ENCODE measurements at regions not wholly inside any gene's neighbourhood (a gene's known extent, or its start where the extent isn't known, plus 50 kb on each side); places are given as distances from the start of the nearest gene placed in this dataset.

DNA sequence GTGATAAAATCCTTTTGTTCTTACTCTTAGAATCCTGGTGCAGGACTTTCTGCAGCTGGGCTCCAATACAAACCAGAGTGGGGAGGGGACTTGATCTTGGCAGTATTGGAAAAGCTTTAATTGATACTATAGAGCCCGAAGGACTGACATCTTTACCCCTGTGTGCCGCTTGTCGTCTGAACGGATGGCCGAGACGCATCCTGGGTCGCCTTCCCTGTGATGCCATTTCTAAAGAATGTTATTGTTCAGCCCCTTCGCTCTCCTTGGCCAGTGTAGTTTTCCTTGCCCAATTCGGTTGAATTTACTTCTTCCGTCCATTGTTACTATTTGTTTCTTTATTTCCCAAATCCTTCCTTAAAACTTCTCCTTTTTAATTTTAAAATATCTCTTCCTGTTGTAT is 80.9 kb downstream of the CLDN34 start:
- DNase-seq, result no peak

GRCh38 chrX:10048707-10049106 is 81.5 kb downstream of the CLDN34 start:
- DNase-seq, result no peak

DNA sequence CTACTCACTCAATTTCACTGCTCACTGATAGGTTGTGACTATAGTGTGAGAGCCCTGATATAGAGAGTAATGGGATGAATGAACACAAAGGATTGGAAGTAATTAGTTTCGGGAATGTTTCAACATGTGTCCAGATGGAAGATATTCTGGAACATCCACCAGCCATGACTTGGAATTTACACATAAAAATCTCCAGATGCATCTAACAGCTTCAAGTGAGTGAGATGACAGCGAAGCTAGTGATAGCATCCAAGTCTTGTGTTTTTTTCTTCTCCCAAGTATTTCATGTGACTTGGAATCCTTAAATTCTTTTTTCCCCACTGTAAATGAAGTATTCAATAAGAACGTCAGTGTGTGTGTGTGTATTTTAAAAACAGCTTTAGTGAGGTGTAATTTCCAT is 82.1 kb downstream of the CLDN34 start:
- no peak for DNase-seq

GRCh38 chrX:10050481-10050880 is 83.3 kb downstream of the CLDN34 start:
- no peak for DNase-seq

DNA sequence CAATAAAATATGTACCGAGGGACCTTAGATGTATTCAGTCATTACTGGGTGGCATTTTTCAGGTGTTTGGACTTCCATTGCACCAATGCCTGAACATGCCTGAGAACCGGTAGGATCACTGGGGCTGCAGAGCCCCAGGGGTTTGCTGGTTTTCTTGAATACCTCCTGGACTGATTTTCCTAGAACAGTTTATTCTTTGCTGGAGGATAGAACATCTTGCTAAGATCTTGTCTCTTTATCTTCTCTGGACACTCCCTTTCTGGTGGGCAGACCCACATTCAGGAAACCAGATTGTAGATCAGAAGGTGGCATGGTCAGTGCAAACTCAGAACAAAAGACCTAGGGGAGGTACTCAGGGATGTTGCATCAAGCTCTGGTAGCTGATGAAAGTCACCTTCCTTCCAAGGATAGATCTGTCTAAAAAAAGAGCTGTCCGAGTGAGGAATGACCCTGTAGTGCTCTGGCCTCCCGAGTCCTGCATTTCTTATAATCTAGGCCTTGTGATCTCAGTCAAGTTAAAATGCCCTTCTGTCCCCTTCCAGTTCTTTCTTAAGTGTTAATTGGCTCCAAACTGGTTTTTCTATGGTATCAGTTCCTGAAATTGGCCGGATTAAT is 84.8 kb downstream of the CLDN34 start:
- no peak for DNase-seq

DNA sequence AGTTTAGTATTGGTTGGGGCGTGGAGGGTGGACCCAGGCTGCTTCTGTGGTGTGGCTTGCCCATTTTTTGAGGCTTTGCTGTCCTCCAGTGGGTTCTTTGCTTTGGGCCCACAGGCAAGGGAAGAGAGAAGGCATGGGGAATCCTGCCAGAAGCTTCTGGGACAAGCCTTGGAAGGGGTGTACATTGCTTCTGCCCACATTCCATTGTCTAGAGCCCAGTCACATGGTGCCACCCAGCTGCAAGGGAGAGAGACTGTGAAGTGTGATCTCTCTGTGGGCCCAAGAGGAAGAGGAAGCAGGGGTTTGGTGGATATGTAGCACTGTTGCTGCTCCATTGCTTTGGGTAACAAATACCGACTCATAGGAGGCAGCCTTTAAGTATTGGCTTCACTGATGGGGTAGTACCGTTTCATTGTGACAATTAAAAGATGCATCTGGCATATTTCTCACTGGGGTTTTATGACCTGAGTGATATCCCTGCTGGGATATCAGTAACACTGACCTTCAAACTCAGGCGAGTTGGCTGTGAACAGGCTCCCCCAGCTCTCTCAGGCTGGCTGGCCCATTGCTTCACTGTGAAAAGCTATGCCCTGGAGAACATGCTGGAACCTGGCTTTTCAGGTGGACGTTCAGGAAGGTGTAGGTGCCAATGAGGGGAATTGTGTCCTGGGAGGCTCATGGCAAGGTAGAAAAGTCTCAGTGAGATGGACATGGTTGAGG is 85.9 kb downstream of the CLDN34 start:
- DNase-seq, result no peak

- no peak for DNase-seq
Measured at GRCh38 chrX:10054396-10054795, 87.2 kb downstream of the CLDN34 start.

DNA sequence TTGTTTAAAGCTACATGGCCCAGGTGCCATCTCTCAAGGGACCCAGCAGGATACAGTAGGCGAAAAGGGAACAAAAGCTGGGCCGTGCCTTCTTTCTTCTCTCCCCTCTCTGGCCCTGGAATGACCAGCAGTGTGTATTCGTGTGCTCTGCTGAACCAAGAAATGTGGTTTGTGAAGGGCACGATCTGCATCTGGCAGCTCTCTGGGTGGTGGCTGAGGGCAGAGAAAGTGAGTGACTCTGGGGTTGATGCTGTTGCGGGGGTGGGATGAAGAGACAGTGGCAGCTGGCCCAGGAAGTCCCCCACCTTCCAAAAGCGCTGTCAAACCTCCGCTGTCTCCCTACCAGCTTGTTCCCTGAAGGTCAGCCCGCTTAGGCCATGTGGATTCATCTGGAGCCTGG is 88.3 kb downstream of the CLDN34 start:
- DNase-seq, result no peak

DNA sequence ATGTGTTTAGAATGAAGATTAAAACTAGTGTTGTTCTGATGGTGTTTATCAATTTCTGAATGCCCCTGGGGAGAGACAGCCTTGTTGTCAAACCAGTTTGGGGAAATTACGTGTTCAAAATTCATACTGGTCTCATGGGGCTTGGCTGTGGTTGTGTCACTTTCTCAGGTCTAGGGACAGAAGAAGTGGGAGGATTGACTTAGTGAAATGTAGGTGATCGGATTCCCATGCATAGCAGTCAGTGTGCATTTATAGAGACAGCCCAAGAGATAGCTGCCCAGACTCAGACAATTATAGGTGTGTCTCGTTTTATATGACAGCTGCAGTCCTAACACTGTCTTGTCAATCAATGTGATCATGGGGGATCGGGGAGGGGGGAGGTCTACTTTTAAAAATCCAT is 94.4 kb upstream of the CLCN4 start:
- no peak for DNase-seq

DNA sequence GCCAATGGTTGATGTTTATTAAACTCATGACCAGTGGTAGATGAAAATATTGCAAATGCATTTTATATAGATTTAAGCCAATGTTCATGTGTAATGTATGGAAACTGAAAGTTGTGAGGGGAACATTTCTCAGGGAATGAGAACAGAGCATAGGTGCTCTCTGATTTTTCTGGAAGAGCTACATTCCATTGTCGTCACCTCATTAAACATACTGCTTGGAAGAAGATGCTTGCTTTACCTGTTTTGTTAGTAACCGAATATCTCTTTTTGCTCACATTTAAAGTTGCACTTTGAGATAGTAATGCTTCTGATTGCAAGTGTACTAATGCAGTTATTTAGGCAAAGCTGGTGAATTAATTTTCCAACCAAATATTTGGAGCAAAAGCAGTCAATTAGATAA is 93.8 kb upstream of the CLCN4 start:
- no peak for DNase-seq

DNA sequence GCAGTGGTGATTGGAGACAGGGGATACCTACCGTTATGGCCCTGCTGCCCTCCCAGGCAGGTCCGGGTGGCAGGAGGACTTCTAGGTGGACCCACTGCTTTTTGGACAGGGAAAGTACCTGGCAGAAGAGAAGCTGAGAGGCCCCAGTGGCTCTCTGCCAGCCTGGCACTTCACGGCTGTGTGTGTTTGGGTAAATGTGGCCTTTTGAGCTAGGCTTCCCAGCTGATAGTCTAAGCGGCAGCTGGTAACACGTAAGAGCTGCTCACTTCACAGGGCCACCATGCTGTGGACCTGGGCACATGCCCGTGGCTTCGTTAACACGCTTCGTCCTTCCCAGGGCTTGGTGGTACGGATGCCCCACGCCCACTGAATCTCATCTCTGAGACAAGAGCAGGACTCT is 92.0 kb upstream of the CLCN4 start:
- DNase-seq, result no peak

- DNase-seq, result no peak
Measured at GRCh38 chrX:10070714-10071436, 85.9 kb upstream of the CLCN4 start.

DNA sequence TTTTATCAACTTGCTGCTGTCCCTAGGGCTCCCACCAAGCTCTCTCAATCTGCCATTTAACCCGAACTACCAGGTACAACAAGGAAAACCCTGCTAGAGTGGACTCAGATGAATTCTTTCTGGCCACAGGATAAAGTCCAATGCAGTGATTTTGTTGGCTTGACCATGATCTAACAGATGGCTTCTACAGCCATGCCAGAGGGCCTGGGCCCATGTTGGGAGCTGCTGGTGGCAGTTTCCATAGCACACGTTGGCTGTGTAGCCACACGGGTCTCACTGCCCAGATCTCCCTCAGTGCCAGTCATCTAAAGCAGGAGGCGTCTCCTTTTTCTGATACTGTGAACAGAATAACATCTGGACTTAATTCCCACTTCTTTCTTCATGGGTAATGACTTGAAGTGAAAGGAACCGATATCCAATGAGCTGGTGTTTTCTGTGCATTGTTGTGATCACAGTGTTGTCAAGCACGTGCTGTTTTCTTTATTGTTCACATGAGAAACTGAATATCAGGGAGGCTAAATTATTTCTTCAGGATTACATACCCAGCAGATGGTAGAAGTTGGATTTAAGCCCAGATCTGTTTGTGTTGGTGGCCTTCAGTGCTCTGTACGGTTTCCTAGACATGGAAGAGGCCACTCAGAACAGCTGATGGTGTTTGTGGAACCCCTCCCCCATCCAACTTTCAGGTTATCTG is 85.2 kb upstream of the CLCN4 start:
- DNase-seq, result no peak

GRCh38 chrX:10072786-10073568 is 83.8 kb upstream of the CLCN4 start:
- DNase-seq, result no peak

DNA sequence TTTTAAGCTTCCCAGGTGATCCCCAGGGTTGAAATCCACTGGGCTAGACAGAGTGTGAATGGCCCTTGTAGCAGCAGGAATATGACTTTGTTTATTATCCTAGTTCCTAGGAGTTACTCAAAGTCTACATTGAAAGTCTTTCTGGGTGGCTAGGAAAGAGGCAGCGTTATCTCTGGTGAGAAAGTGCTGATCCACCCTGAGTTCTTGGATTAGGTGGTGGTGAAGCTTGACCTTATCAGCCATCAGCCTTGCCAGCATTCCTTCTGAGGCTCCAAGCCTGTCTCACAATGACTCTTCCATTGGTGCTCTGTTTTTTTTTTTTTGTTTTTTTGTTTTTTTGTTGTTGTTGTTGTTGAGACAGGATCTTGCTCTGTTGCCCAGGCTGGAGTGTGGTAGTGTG is 83.1 kb upstream of the CLCN4 start:
- DNase-seq, result no peak

DNA sequence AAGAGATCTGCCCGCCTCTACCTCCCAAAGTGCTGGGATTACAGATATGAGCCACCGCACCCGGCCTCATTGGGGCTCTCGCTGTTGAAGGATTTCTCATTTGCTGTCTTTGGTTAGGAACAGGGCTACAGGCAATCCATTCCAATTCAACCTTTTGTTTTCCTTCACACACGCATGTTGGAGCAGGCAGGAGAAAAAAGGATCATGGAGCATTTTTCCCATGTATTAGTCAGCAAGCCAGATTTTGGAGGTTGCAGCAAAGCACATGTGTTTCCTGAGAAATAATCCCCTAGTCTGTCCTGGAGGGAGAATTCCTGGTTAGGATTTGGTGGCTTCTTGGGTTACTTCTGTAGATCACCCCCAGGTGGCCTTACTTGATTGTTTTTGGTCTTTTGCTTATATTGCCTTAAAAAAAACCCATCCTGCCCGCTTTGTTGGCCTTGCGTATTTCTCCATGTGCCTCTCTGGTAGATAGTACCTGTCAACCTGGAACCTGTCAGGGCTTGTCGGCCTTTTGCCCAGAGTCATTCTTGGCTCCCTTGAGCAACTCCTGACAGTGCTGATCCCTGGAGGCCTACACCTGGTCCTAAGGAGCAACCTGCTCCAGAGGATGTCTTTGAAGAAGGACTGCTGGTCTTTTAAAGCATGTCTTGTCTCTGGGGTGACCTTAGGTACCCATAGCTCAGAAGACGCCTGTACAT is 82.4 kb upstream of the CLCN4 start:
- DNase-seq, result no peak

DNA sequence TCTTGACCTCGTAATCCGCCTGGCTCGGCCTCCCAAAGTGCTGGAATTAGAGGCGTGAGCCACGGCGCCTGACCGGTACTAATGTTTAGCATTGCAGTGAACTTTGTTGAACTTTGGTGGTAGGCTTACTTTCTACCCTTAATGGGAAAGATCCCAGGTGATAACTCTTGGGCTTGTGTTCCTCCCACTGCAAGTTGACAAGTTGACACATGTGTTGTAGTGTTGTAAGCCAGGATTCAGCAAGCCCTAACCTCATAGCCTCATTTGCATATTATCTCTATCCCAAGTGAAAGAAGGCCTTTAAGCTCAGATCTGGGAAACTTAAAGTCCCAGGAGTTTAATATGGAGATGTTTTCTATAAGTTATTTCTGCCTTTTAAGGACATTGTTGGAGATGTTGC is 80.0 kb upstream of the CLCN4 start:
- no peak for DNase-seq

DNA sequence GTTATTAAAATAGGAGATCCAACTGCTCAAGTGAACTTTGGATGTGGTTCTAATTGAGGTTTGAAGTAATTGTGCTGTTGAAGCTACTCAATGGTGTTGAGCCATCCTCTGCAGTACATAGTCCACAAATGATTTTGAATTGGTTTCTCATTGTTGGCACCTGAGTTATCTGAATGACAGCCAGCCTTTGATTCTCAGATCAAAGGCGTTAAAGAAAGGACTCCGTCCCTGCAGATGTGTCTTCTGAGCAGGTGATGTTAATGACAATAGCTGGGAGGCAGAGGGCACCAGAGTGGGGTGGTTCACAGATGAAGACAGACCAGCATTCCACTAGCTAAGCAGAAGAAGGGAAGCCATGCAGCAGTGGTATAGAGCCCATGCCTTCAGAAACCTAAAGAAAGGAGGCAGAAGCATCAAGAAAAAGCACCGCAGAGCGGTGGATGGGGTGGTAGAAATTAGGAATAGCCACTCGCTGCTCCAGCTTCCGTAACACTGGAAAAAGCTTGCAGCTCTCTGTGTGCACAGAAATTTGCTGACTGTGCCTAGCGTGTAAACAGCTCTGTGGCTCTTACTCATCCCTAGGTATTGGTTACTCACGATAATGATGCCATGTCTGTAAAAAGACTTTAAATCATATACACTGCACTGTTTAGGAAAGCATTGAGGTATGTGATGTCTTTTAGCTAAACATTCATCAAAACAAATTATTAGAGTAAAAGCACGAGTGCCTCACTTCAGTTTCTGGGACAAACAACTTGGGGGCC is 79.2 kb upstream of the CLCN4 start:
- DNase-seq, result no peak

DNA sequence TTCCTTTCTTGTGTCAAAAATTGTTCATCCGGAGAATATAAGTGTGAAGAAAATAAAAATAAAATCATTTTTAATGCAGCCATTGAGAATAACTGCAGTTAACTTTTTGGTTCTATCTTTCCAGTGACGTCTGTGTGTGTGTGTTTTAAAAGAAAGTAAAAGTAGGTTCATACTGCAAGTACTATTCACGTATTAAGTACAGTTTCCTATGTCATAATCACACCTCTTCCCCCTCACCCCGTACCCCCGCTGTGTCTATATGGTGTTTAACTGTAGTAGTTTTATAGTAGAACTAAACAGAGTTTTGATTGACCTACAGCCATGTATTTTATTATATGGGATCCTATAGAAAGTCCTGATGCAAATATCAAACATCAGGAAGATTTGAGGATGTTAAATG is 78.5 kb upstream of the CLCN4 start:
- no peak for DNase-seq

DNA sequence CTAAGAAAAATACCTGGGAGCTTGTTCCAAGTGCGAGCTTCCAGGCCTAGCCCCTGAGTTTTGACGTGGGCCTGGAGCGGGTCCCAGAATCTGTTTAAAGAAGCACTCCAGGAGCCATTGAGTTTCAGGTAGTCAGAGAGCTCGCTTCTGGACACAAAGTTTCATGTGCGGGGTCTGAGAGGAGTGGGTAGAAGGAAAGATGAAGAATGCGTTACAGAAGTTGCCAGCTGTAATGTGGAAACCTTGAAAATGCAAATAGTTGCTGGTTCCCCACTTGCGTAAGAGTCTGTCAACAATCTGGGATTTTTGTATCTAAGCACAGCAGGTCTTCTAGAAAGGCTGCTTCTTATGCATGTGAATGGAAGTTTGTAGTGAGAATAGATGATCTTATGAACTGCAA is 77.5 kb upstream of the CLCN4 start:
- no peak for DNase-seq

- DNase-seq, result no peak
Measured at GRCh38 chrX:10083809-10084208, 73.0 kb upstream of the CLCN4 start.

DNA sequence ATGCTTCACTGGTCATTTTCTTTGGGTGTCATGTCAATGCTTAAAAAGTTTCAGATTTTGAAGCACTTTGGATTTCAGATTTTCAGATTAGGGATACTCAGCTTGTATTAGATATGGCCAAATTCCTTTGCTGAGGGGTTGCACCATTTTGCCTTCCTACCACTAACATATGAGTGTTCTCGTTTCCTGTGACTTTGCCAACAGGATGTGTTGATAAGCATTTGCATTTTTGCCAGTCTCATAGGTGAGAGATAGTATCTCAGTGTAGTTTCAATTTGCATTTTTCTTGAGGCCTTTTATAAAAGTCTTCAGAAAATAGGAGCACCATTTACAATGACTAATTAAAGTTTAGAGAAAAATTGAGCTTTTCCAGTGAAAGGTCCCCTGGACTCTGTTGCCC is 71.6 kb upstream of the CLCN4 start:
- DNase-seq, result no peak
